Caco-2 (cell line): ENCODE measurements at regions not wholly inside any gene's neighbourhood (a gene's known extent, or its start where the extent isn't known, plus 50 kb on each side); places are given as distances from the start of the nearest gene placed in this dataset.

Source experiments
- BruUV-seq: library from RNA; stranded (reverse); fragments of 400-500 nt; replicated peaks from 2 replicates; lab custom pipeline; 2021; lab: Mats Ljungman, UMichigan
- CTCF ChIA-PET: fragments of 300-600 bp; sonication (Branson Sonifier 250); formaldehyde crosslinking; loops from one replicate; lab custom pipeline; 2022; ENCODE audit warnings: antibody characterized with exemption; lab: Charles Lee
- POLR2A ChIA-PET: fragments of 300-600 bp; sonication (Branson Sonifier 250); formaldehyde crosslinking; loops from one replicate; lab custom pipeline; 2022; ENCODE audit warnings: antibody characterized with exemption; lab: Charles Lee
- DNase-seq, 2 experiments: peaks; one replicate each; pipeline versions ENCODE4 v3.0.0 to v3.0.0-alpha.2; 2020 to 2022
- H3K27me3 ChIP-seq: replicated peaks from 2 replicates; pipeline ENCODE4 v1.6.0; 2011; ENCODE audit warnings: low read length; ENCODE audit not compliant: control insufficient read depth, insufficient read depth
- H3K36me3 ChIP-seq: 2 replicates; pipeline ENCODE4 v1.5.1; 2011; ENCODE audit warnings: low read length; ENCODE audit not compliant: control insufficient read depth, insufficient read depth
- H3K4me1 ChIP-seq: fragments of 250-450 bp; sonication (Bioruptor Pico); 2 replicates; pipeline ENCODE4 v1.5.1; 2020; ENCODE audit warnings: mild to moderate bottlenecking
- H3K4me3 ChIP-seq: 2 replicates; pipeline ENCODE4 v1.5.1; 2011; ENCODE audit warnings: low read depth, mild to moderate bottlenecking, control low read depth, low read length
- H3K9me3 ChIP-seq: fragments of 250-450 bp; sonication (Bioruptor Pico); 2 replicates; pipeline ENCODE4 v1.5.1; 2020; ENCODE audit warnings: mild to moderate bottlenecking, moderate library complexity
- H3K27ac Mint-ChIP-seq: one replicate; pipeline ENCODE4 v1.8.0; 2022; ENCODE audit warnings: mixed read lengths; ENCODE audit not compliant: unreplicated experiment
- H3K27me3 Mint-ChIP-seq: one replicate; pipeline ENCODE4 v1.8.0; 2022; ENCODE audit warnings: mixed read lengths; ENCODE audit not compliant: insufficient read depth, unreplicated experiment
- H3K36me3 Mint-ChIP-seq: one replicate; pipeline ENCODE4 v1.8.0; 2022; ENCODE audit warnings: mild to moderate bottlenecking, mixed read lengths; ENCODE audit not compliant: insufficient read depth, unreplicated experiment
- H3K4me1 Mint-ChIP-seq: one replicate; pipeline ENCODE4 v1.8.0; 2022; ENCODE audit warnings: low read depth, mixed read lengths; ENCODE audit not compliant: unreplicated experiment
- H3K4me3 Mint-ChIP-seq: one replicate; pipeline ENCODE4 v1.8.0; 2022; ENCODE audit warnings: mild to moderate bottlenecking, moderate library complexity, mixed read lengths; ENCODE audit not compliant: unreplicated experiment
- H3K9me3 Mint-ChIP-seq: one replicate; pipeline ENCODE4 v1.8.0; 2022; ENCODE audit warnings: mixed read lengths; ENCODE audit not compliant: unreplicated experiment
- intact Hi-C: fragments of 100-400 bp; cut with micrococcal nuclease; formaldehyde crosslinking; loops from one replicate; pipeline ENCODE4 v1.10.0; 2022; ENCODE audit not compliant: unreplicated experiment
- TF ChIP-seq, protein P1 (sequence below), 2 experiments: fragments of 200-600 bp in 1 of 2; IDR thresholded peaks; 1 replicate in 1 of 2; 2 replicates in 1 of 2; pipeline versions ENCODE4 v1.5.1 to v1.8.0; 2011 to 2022; ENCODE audit warnings: antibody characterized with exemption in 1 of 2, control low read depth in 1 of 2, inconsistent platforms in 1 of 2, low read depth in 1 of 2, low read length in 1 of 2, mild to moderate bottlenecking in 1 of 2, moderate library complexity in 1 of 2; ENCODE audit not compliant: insufficient read depth in 1 of 2, severe bottlenecking in 1 of 2, unreplicated experiment in 1 of 2

GRCh38 chr3:72071624-72072023 is 286.7 kb upstream of the PROK2 start:
- POLR2A ChIA-PET: interaction anchor here (0.5 kb wide), 1 partner anchor 617 kb away, joined by 8 read pairs; no protein-coding TSS in a partner anchor
- Histone ChIP-seq H3K4me1 (no peaks in the 10 kb centered on the region), H3K4me3 (no peak overlapping the region), H3K27me3 (no peaks in the 10 kb centered on the region), H3K36me3 (no peaks in the 10 kb centered on the region), H3K9me3 (peaks cover 7% of the 10 kb centered on the region)
- intact Hi-C loops: no loop called here
- no peak overlapping the region for H3K4me3 Mint-ChIP-seq
- TF ChIP-seq, protein P1, sequence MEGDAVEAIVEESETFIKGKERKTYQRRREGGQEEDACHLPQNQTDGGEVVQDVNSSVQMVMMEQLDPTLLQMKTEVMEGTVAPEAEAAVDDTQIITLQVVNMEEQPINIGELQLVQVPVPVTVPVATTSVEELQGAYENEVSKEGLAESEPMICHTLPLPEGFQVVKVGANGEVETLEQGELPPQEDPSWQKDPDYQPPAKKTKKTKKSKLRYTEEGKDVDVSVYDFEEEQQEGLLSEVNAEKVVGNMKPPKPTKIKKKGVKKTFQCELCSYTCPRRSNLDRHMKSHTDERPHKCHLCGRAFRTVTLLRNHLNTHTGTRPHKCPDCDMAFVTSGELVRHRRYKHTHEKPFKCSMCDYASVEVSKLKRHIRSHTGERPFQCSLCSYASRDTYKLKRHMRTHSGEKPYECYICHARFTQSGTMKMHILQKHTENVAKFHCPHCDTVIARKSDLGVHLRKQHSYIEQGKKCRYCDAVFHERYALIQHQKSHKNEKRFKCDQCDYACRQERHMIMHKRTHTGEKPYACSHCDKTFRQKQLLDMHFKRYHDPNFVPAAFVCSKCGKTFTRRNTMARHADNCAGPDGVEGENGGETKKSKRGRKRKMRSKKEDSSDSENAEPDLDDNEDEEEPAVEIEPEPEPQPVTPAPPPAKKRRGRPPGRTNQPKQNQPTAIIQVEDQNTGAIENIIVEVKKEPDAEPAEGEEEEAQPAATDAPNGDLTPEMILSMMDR (IDR thresholded peaks at IDR 0.05; ENCODE audit: insufficient read depth in 1 of 2, low read depth in 1 of 2, low read length in 1 of 2, severe bottlenecking in 1 of 2, unreplicated experiment in 1 of 2): no peak
- H3K4me1 Mint-ChIP-seq: no peaks in the 10 kb centered on the region
- H3K36me3 Mint-ChIP-seq: no peaks in the 10 kb centered on the region
- no peak overlapping the region for H3K27ac Mint-ChIP-seq
- BruUV-seq: no TSS peak
- peaks cover 7% of the 10 kb centered on the region for H3K27me3 Mint-ChIP-seq
- DNase-seq: no peak
- peaks cover 12% of the 10 kb centered on the region for H3K9me3 Mint-ChIP-seq
- CTCF ChIA-PET: no interaction called here

GRCh38 chr3:72070005-72070404 is 285.1 kb upstream of the PROK2 start:
- no peak overlapping the region for H3K27ac Mint-ChIP-seq
- TF ChIP-seq, protein P1 (IDR thresholded peaks at IDR 0.05; ENCODE audit: insufficient read depth in 1 of 2, low read depth in 1 of 2, low read length in 1 of 2, severe bottlenecking in 1 of 2, unreplicated experiment in 1 of 2): no peak
- intact Hi-C loops: no loop called here
- no peaks in the 10 kb centered on the region for H3K4me1 ChIP-seq
- no peak for DNase-seq
- no peak overlapping the region for H3K4me3 ChIP-seq
- BruUV-seq: no TSS peak
- no peaks in the 10 kb centered on the region for H3K27me3 ChIP-seq
- no peaks in the 10 kb centered on the region for H3K36me3 Mint-ChIP-seq
- H3K9me3 ChIP-seq: no peaks in the 10 kb centered on the region
- H3K27me3 Mint-ChIP-seq: peaks cover 10% of the 10 kb centered on the region
- no peak overlapping the region for H3K4me3 Mint-ChIP-seq
- no peaks in the 10 kb centered on the region for H3K36me3 ChIP-seq
- CTCF ChIA-PET: no interaction called here
- H3K4me1 Mint-ChIP-seq: no peaks in the 10 kb centered on the region
- peaks cover 3% of the 10 kb centered on the region for H3K9me3 Mint-ChIP-seq
- POLR2A ChIA-PET: no interaction called here

- Mint-ChIP-seq H3K36me3 (no peaks in the 10 kb centered on the region), H3K9me3 (peaks cover 2% of the 10 kb centered on the region), H3K4me3 (no peak overlapping the region), H3K4me1 (no peaks in the 10 kb centered on the region), H3K27ac (no peak overlapping the region), H3K27me3 (peaks cover 10% of the 10 kb centered on the region)
- intact Hi-C loops: no loop called here
- H3K4me3 ChIP-seq: no peak overlapping the region
- DNase-seq: no peak
- no peaks in the 10 kb centered on the region for H3K9me3 ChIP-seq
- CTCF ChIA-PET: no interaction called here
- POLR2A ChIA-PET: no interaction called here
- TF ChIP-seq, protein P1 (IDR thresholded peaks at IDR 0.05; ENCODE audit: insufficient read depth in 1 of 2, low read depth in 1 of 2, low read length in 1 of 2, severe bottlenecking in 1 of 2, unreplicated experiment in 1 of 2): no peak
- no peaks in the 10 kb centered on the region for H3K4me1 ChIP-seq
- no peaks in the 10 kb centered on the region for H3K27me3 ChIP-seq
- no peaks in the 10 kb centered on the region for H3K36me3 ChIP-seq
- no TSS peak for BruUV-seq
Measured at GRCh38 chr3:72069543-72069942, 284.6 kb upstream of the PROK2 start.
